Erythroblast (primary cell): ENCODE measurements at regions not wholly inside any gene's neighbourhood (a gene's known extent, or its start where the extent isn't known, plus 50 kb on each side); places are given as distances from the start of the nearest gene placed in this dataset.

Experiments
- GATA1 ChIP-seq: IDR thresholded peaks from 2 replicates; pipeline ENCODE4 v1.6.1; 2011; ENCODE audit warnings: low read depth, mild to moderate bottlenecking, control low read depth, low read length, moderate library complexity
- POLR2A ChIP-seq: IDR thresholded peaks from 2 replicates; pipeline ENCODE4 v1.6.1; 2011; ENCODE audit warnings: mild to moderate bottlenecking, low read length

DNA sequence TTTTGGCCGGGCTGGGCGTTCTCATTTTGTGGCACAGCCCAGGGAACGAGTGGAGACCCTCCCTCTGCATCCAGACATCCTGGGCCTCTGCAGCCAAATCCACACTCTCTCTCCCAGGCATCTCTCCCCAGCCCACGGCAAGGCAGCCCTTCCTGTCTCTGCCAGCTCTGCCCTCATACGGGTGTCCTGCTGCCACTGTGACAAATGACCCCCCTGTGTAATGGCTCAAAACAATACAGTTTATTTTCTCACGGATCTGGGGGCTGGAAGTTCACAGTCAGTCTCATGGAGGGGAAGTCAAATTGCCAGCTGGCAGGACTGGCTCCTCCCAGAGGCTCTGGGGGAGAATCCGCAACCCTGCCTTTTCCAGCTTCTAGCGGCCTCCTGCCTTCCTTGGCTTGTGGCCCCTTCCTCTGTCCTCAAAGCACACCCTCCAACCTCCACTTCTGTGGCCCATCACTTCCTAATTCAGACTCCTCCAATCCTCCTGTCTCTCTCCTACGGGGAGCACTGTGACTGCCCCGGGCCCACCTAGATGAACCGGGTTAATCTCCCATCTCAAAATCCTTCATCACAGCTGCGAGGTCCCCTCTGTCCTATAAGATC lies 70.2 kb upstream of the COL5A1 start:
- no peak for TF ChIP-seq POLR2A
- no peak for TF ChIP-seq GATA1
